Thoracic aorta (tissue), 2 donors: ENCODE measurements at regions not wholly inside any gene's neighbourhood (a gene's known extent, or its start where the extent isn't known, plus 50 kb on each side); places are given as distances from the start of the nearest gene placed in this dataset.
A peak's percentile ranks its signal among the peaks of the same experiment; 100 is the strongest.

ENCODE experiments used
- ATAC-seq: fragments of 150-250 bp; one replicate; pipeline ENCODE4 v1.8.0; 2017; ENCODE audit warnings: low read depth; ENCODE audit not compliant: insufficient number of reproducible peaks, low FRiP score
- DNase-seq: peaks from one replicate; pipeline ENCODE4 v3.0.0-alpha.2; 2020; ENCODE audit warnings: low spot score
- H3K27ac ChIP-seq, 2 donors: fragments of 200-600 bp; sonication (generic); 1 replicate in 1 of 2; 2 replicates in 1 of 2; pipeline ENCODE4 v1.5.1; 2016; ENCODE audit warnings: mild to moderate bottlenecking in 2 of 2, moderate library complexity in 2 of 2
- H3K27me3 ChIP-seq: fragments of 200-600 bp; sonication (generic); replicated peaks from 2 replicates; pipeline ENCODE4 v1.6.0; 2016; ENCODE audit warnings: mild to moderate bottlenecking; ENCODE audit not compliant: insufficient read depth
- H3K36me3 ChIP-seq: fragments of 200-600 bp; sonication (generic); one replicate; pipeline ENCODE4 v1.5.1; 2016
- H3K4me1 ChIP-seq, 2 donors: fragments of 200-600 bp; sonication (generic); 1 replicate in 1 of 2; 2 replicates in 1 of 2; pipeline versions ENCODE4 v1.5.1 to v1.6.0; 2016; ENCODE audit warnings: low read depth in 2 of 2, mild to moderate bottlenecking in 1 of 2; ENCODE audit not compliant: control insufficient read depth in 1 of 2
- H3K4me3 ChIP-seq: fragments of 200-600 bp; sonication (generic); 2 replicates; pipeline ENCODE4 v1.5.1; 2016; ENCODE audit warnings: mild to moderate bottlenecking
- H3K9me3 ChIP-seq: fragments of 200-600 bp; sonication (generic); 2 replicates; pipeline ENCODE4 v1.5.1; 2016
- TF ChIP-seq, protein P1 (sequence below): fragments of 200-600 bp; sonication (generic); IDR thresholded peaks from one replicate; pipeline ENCODE4 v1.5.1; 2019; ENCODE audit warnings: antibody characterized with exemption

- ATAC-seq (no peak), DNase-seq (no peak)
- Histone ChIP-seq H3K27ac (no peak overlapping the region), H3K36me3 (no peaks in the 10 kb centered on the region), H3K4me1 (peaks cover 0 to 3% of the 10 kb centered on the region in 2 donors), H3K27me3 (no peaks in the 10 kb centered on the region), H3K4me3 (no peak overlapping the region), H3K9me3 (no peaks in the 10 kb centered on the region)
- TF ChIP-seq, protein P1, sequence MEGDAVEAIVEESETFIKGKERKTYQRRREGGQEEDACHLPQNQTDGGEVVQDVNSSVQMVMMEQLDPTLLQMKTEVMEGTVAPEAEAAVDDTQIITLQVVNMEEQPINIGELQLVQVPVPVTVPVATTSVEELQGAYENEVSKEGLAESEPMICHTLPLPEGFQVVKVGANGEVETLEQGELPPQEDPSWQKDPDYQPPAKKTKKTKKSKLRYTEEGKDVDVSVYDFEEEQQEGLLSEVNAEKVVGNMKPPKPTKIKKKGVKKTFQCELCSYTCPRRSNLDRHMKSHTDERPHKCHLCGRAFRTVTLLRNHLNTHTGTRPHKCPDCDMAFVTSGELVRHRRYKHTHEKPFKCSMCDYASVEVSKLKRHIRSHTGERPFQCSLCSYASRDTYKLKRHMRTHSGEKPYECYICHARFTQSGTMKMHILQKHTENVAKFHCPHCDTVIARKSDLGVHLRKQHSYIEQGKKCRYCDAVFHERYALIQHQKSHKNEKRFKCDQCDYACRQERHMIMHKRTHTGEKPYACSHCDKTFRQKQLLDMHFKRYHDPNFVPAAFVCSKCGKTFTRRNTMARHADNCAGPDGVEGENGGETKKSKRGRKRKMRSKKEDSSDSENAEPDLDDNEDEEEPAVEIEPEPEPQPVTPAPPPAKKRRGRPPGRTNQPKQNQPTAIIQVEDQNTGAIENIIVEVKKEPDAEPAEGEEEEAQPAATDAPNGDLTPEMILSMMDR, result no peak
Measured at GRCh38 chr6:6746333-6746969, 157.9 kb downstream of the LY86 start.

- H3K4me1 ChIP-seq, result peaks cover 3% of the 10 kb centered on the region in 2 donors
- H3K27me3 ChIP-seq, result no peaks in the 10 kb centered on the region
- H3K27ac ChIP-seq, result no peak overlapping the region
- ATAC-seq, result no peak
- TF ChIP-seq, protein P1, result no peak
- no peaks in the 10 kb centered on the region for H3K36me3 ChIP-seq
- DNase-seq, result no peak
- no peak overlapping the region for H3K4me3 ChIP-seq
- no peaks in the 10 kb centered on the region for H3K9me3 ChIP-seq
Measured at GRCh38 chr6:6746970-6747338, 158.4 kb downstream of the LY86 start.

- DNase-seq, result no peak
- H3K27me3 ChIP-seq, result no peaks in the 10 kb centered on the region
- TF ChIP-seq, protein P1, result no peak
- H3K9me3 ChIP-seq, result no peaks in the 10 kb centered on the region
- H3K36me3 ChIP-seq, result no peaks in the 10 kb centered on the region
- H3K4me1 ChIP-seq, result peaks cover 3% of the 10 kb centered on the region in 2 donors
- no peak overlapping the region for H3K4me3 ChIP-seq
- H3K27ac ChIP-seq, result no peak overlapping the region
- no peak for ATAC-seq
Measured at GRCh38 chr6:6747371-6747770, 158.9 kb downstream of the LY86 start.

- ATAC-seq, result no peak
- no peak for DNase-seq
- Histone ChIP-seq H3K27ac (no peak overlapping the region), H3K4me3 (no peak overlapping the region), H3K4me1 (peaks cover 3% of the 10 kb centered on the region in 2 donors), H3K27me3 (no peaks in the 10 kb centered on the region), H3K9me3 (no peaks in the 10 kb centered on the region), H3K36me3 (no peaks in the 10 kb centered on the region)
- TF ChIP-seq, protein P1, result no peak
Measured at GRCh38 chr6:6748001-6748400, 159.5 kb downstream of the LY86 start.

- H3K4me1 ChIP-seq, result peaks cover 3% of the 10 kb centered on the region in 2 donors
- peak overlapping the region in 1 of 2 donors; percentile 21 for H3K27ac ChIP-seq
- TF ChIP-seq, protein P1, result no peak
- no peaks in the 10 kb centered on the region for H3K9me3 ChIP-seq
- no peaks in the 10 kb centered on the region for H3K27me3 ChIP-seq
- no peaks in the 10 kb centered on the region for H3K36me3 ChIP-seq
- ATAC-seq (no peak), DNase-seq (no peak)
- no peak overlapping the region for H3K4me3 ChIP-seq
Measured at GRCh38 chr6:6749702-6750491, 161.4 kb downstream of the LY86 start.
